ENCODE measurements at regions not wholly inside any gene's neighbourhood (a gene's known extent, or its start where the extent isn't known, plus 50 kb on each side); places are given as distances from the start of the nearest gene placed in this dataset.

DNA sequence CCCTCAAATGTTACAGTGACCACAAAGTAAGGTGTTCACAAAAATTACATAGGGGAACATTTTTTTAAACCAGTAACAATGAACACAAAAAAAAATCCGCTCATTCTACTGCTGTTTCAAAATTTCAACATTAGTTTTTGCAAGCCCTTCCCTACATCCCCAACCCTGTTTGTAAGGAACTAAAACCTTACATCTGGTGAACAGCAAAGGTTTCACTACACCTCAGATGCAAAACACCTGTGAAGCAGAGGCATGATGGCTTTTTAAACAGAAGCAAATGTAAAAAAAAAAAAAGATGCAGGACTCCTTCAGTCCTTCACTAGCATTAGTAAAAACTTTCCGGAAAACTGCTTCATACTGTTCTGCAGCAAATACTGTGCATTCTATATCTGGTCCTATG, 50.0 kb upstream of the API5 start:
- H3K36me3 ChIP-seq (ENCODE audit: insufficient read depth, low read length): no peaks in the 10 kb centered on the region
- H3K9me2 ChIP-seq (ENCODE audit: insufficient read depth, low read length): no peaks in the 10 kb centered on the region
- H3K27ac ChIP-seq (ENCODE audit: low read length): no peak overlapping the region
- no peaks in the 10 kb centered on the region for H3K27me3 ChIP-seq (ENCODE audit: insufficient read depth, low read depth, low read length)
- peaks cover 3% of the 10 kb centered on the region for H3K9me3 ChIP-seq (ENCODE audit: low read length)
- TF ChIP-seq POLR2AphosphoS5 (IDR thresholded peaks at IDR 0.05) (no peak), TAF1 (IDR thresholded peaks at IDR 0.05; ENCODE audit: low read depth) (no peak), CTCF (IDR thresholded peaks at IDR 0.05; ENCODE audit: poor library complexity, severe bottlenecking) (no peak), MXI1 (conservative IDR thresholded peaks at IDR 0.05; ENCODE audit: poor library complexity, severe bottlenecking) (no peak), EP300 (conservative IDR thresholded peaks at IDR 0.05; ENCODE audit: poor library complexity, severe bottlenecking) (no peak), RAD21 (conservative IDR thresholded peaks at IDR 0.05) (no peak), SMC3 (conservative IDR thresholded peaks at IDR 0.05; ENCODE audit: poor library complexity) (no peak), EZH2 (IDR thresholded peaks at IDR 0.05; ENCODE audit: borderline replicate concordance, insufficient read depth, low read length, poor library complexity, severe bottlenecking) (no peak)
- TF ChIP-seq, protein P1, sequence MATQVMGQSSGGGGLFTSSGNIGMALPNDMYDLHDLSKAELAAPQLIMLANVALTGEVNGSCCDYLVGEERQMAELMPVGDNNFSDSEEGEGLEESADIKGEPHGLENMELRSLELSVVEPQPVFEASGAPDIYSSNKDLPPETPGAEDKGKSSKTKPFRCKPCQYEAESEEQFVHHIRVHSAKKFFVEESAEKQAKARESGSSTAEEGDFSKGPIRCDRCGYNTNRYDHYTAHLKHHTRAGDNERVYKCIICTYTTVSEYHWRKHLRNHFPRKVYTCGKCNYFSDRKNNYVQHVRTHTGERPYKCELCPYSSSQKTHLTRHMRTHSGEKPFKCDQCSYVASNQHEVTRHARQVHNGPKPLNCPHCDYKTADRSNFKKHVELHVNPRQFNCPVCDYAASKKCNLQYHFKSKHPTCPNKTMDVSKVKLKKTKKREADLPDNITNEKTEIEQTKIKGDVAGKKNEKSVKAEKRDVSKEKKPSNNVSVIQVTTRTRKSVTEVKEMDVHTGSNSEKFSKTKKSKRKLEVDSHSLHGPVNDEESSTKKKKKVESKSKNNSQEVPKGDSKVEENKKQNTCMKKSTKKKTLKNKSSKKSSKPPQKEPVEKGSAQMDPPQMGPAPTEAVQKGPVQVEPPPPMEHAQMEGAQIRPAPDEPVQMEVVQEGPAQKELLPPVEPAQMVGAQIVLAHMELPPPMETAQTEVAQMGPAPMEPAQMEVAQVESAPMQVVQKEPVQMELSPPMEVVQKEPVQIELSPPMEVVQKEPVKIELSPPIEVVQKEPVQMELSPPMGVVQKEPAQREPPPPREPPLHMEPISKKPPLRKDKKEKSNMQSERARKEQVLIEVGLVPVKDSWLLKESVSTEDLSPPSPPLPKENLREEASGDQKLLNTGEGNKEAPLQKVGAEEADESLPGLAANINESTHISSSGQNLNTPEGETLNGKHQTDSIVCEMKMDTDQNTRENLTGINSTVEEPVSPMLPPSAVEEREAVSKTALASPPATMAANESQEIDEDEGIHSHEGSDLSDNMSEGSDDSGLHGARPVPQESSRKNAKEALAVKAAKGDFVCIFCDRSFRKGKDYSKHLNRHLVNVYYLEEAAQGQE (IDR thresholded peaks at IDR 0.05; ENCODE audit: borderline replicate concordance): no peak
- H3K4me2 ChIP-seq (ENCODE audit: low read length): no peak overlapping the region
- no peaks in the 10 kb centered on the region for H4K20me1 ChIP-seq (ENCODE audit: insufficient read depth)
- H3F3A ChIP-seq (ENCODE audit: insufficient read depth, low read length, poor library complexity, severe bottlenecking): no peaks in the 10 kb centered on the region
- no peak overlapping the region for H3K4me3 ChIP-seq (ENCODE audit: low read length)
- no peaks in the 10 kb centered on the region for H3K79me2 ChIP-seq (replicated peaks; ENCODE audit: insufficient read depth, low read length)
- H2AFZ ChIP-seq (ENCODE audit: low read depth, low read length): no peak overlapping the region
- no peak overlapping the region for H3K9ac ChIP-seq (ENCODE audit: low read length)

Small RNAs in the stretch of these regions (small RNA-seq; reads per million reads assigned to genes)
- gene AC021006.3: 0 reads per million in 3 experiments
- gene AC109810.1: 0 reads per million in 3 experiments
